Dendritic cell treated with granulocyte-macrophage colony-stimulating factor and Interleukin-4, amounts not matched to agents 40 ng/mL and 50 ng/mL, for 4 days (primary cell): ENCODE measurements at regions not wholly inside any gene's neighbourhood (a gene's known extent, or its start where the extent isn't known, plus 50 kb on each side); places are given as distances from the start of the nearest gene placed in this dataset.
"Not testable (repeated sequence)": the region's sequence is repeated elsewhere in the genome, so short reads cannot be mapped to it uniquely, and the experiment has no call there.

ENCODE experiments used
- H3K27ac Mint-ChIP-seq: one replicate; pipeline ENCODE4 v1.8.0; 2022; ENCODE audit warnings: mild to moderate bottlenecking, mixed read lengths
- H3K27me3 Mint-ChIP-seq: one replicate; pipeline ENCODE4 v1.8.0; 2022; ENCODE audit warnings: mild to moderate bottlenecking, mixed read lengths
- H3K36me3 Mint-ChIP-seq: one replicate; pipeline ENCODE4 v1.8.0; 2022; ENCODE audit warnings: low read depth, mixed read lengths
- H3K4me1 Mint-ChIP-seq: one replicate; pipeline ENCODE4 v1.8.0; 2022; ENCODE audit warnings: low read depth, mixed read lengths
- H3K4me3 Mint-ChIP-seq: one replicate; pipeline ENCODE4 v1.8.0; 2022; ENCODE audit warnings: mild to moderate bottlenecking, moderate library complexity, mixed read lengths
- H3K9me3 Mint-ChIP-seq: one replicate; pipeline ENCODE4 v1.8.0; 2022; ENCODE audit warnings: mixed read lengths
- intact Hi-C: fragments of 100-400 bp; cut with micrococcal nuclease; formaldehyde crosslinking; loops from one replicate; pipeline ENCODE4 v1.15.0; 2022

DNA sequence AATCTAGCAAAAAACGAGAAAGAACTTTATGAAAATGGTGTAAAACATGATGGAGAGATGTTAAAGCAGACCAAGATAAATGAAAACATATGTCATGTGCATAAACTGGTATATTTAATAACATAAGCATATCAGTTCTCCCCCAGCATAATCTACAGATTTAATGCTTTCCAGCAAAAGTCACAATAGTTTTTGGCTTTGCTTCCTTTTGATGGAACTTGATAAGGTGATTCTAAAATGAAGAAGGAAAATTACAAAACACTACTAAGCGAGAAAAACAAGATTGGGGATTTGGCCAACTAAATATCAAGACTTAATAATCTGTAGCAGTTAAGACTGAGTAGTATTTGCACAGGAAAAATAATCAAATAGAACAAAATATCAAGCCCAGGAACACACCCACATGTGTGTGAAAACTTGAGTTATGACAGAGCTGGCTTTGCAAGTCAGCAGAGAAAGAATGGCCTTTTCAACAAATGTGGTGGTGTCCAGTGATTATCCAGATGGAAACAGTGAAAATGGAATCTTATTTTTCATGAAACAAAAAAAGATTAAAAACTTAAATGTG is 83.7 kb upstream of the L3MBTL4 start:
- intact Hi-C loops: no loop called here
- no peak overlapping the region for H3K27ac Mint-ChIP-seq
- no peaks in the 10 kb centered on the region for H3K4me1 Mint-ChIP-seq
- H3K9me3 Mint-ChIP-seq: no peaks in the 10 kb centered on the region
- no peaks in the 10 kb centered on the region for H3K27me3 Mint-ChIP-seq
- H3K4me3 Mint-ChIP-seq: no peak overlapping the region
- H3K36me3 Mint-ChIP-seq: no peaks in the 10 kb centered on the region

GRCh38 chr18:6504605-6505497 is 90.1 kb upstream of the L3MBTL4 start:
- H3K4me1 Mint-ChIP-seq: no peaks in the 10 kb centered on the region
- no peaks in the 10 kb centered on the region for H3K36me3 Mint-ChIP-seq
- no peak overlapping the region for H3K4me3 Mint-ChIP-seq
- no peaks in the 10 kb centered on the region for H3K27me3 Mint-ChIP-seq
- intact Hi-C loops: no loop called here
- no peaks in the 10 kb centered on the region for H3K9me3 Mint-ChIP-seq
- H3K27ac Mint-ChIP-seq: no peak overlapping the region

GRCh38 chr18:6505498-6505875 is 90.8 kb upstream of the L3MBTL4 start:
- intact Hi-C loops: no loop called here
- Mint-ChIP-seq H3K36me3 (no peaks in the 10 kb centered on the region), H3K4me1 (no peaks in the 10 kb centered on the region), H3K4me3 (no peak overlapping the region), H3K27ac (no peak overlapping the region), H3K27me3 (no peaks in the 10 kb centered on the region), H3K9me3 (no peaks in the 10 kb centered on the region)

DNA sequence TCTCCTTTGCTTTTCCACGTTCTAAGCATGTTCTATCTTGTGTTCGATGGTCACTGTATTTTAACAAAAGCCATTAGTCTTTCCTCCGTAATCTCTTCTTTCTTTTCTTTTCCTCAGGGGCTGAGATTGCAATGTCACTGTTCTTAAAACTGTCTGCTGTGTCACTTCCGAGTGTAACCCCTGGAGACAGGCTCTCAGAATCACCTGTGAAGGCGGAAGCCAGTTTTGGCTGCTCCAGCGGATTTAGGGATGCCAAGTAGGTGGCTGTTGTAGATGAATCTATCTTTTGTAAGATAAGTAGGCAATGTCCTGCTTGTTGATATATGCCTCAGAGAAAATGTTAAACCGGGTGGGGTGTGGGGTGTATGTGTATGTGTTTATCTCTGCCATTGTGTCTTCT is 94.7 kb upstream of the L3MBTL4 start:
- H3K36me3 Mint-ChIP-seq: no peaks in the 10 kb centered on the region
- H3K27ac Mint-ChIP-seq: no peak overlapping the region
- no peaks in the 10 kb centered on the region for H3K9me3 Mint-ChIP-seq
- no peaks in the 10 kb centered on the region for H3K4me1 Mint-ChIP-seq
- intact Hi-C loops: no loop called here
- no peak overlapping the region for H3K4me3 Mint-ChIP-seq
- no peaks in the 10 kb centered on the region for H3K27me3 Mint-ChIP-seq

- no peak overlapping the region for H3K27ac Mint-ChIP-seq
- H3K4me3 Mint-ChIP-seq: no peak overlapping the region
- H3K36me3 Mint-ChIP-seq: no peaks in the 10 kb centered on the region
- H3K4me1 Mint-ChIP-seq: no peaks in the 10 kb centered on the region
- intact Hi-C loops: no loop called here
- no peaks in the 10 kb centered on the region for H3K9me3 Mint-ChIP-seq
- H3K27me3 Mint-ChIP-seq: no peaks in the 10 kb centered on the region
Measured at GRCh38 chr18:6509832-6510231, 95.1 kb upstream of the L3MBTL4 start.

DNA sequence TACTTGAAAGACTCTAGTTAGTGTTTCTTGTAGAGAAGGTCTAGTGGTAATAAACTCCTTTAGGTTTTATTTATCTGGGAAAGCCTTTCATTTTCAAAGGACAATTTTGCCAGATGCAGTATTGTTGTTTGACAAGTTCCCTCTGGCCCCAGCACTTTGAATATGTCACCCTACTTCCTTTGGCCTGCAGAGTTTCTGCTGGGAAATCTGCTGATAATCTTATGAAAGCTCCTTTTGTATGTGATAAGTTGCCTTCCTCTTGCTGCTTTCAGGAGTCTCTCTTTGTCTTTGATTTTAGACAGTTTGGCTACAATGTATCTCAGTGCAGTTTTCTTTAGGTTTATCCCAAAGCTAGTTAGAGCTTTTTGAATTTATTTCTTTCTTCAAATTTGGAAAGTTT is 106.2 kb upstream of the L3MBTL4 start:
- intact Hi-C loops: loop anchor here (2.0 to 5.0 kb wide), 3 partner anchors 642 to 919 kb away; no protein-coding TSS in a partner anchor
- H3K4me1 Mint-ChIP-seq: no peaks in the 10 kb centered on the region
- no peaks in the 10 kb centered on the region for H3K36me3 Mint-ChIP-seq
- H3K4me3 Mint-ChIP-seq: no peak overlapping the region
- no peaks in the 10 kb centered on the region for H3K9me3 Mint-ChIP-seq
- no peak overlapping the region for H3K27ac Mint-ChIP-seq
- H3K27me3 Mint-ChIP-seq: peaks cover 3% of the 10 kb centered on the region

DNA sequence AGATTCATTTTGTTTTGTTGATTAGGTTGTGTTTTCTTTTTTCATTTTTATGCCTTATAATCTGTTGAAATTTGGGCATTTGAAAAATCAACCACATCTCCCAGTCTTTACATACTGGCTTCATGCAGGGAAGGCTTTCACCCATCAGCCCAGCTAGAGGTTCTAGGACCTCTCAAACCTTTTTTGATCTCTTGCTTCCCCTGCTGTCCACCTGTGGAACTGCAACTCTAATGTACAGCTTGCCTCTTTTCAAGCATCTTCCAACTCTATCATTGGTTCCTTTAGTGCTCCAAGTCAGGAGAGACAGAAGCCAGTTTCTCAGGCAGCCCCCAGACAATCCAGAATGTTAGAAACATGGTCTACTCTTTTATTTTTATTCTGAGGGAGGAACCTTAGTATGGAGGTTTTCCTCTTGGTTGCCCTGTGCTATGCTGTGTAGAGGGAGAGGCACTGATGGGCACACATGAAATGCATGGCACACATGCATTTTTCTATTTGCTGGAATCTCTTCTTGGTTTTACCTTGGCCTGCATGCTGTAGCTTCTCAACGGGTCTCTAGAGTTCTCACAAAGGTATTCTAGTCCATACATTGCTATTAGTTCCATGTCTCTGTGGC is 107.2 kb upstream of the L3MBTL4 start:
- peaks cover 3% of the 10 kb centered on the region for H3K27me3 Mint-ChIP-seq
- intact Hi-C loops: loop anchor here (2.0 to 5.0 kb wide), 3 partner anchors 643 to 920 kb away; no protein-coding TSS in a partner anchor
- H3K4me3 Mint-ChIP-seq: no peak overlapping the region

GRCh38 chr18:6525604-6526003 is 110.9 kb upstream of the L3MBTL4 start:
- Mint-ChIP-seq H3K36me3 (no peaks in the 10 kb centered on the region), H3K27ac (no peak overlapping the region), H3K9me3 (no peaks in the 10 kb centered on the region), H3K4me1 (no peaks in the 10 kb centered on the region), H3K4me3 (no peak overlapping the region), H3K27me3 (peaks cover 2% of the 10 kb centered on the region)
- intact Hi-C loops: no loop called here

More for the DNA sequence above, 107.2 kb upstream of the L3MBTL4 start:
- no peak overlapping the region for H3K27ac Mint-ChIP-seq
- H3K4me1 Mint-ChIP-seq: no peaks in the 10 kb centered on the region
- no peaks in the 10 kb centered on the region for H3K36me3 Mint-ChIP-seq
- H3K9me3 Mint-ChIP-seq: no peaks in the 10 kb centered on the region

- intact Hi-C loops: no loop called here
- no peak overlapping the region for H3K27ac Mint-ChIP-seq
- H3K9me3 Mint-ChIP-seq: no peaks in the 10 kb centered on the region
- H3K4me3 Mint-ChIP-seq: no peak overlapping the region
- H3K27me3 Mint-ChIP-seq: no peaks in the 10 kb centered on the region
- no peaks in the 10 kb centered on the region for H3K36me3 Mint-ChIP-seq
- H3K4me1 Mint-ChIP-seq: no peaks in the 10 kb centered on the region
Measured at GRCh38 chr18:6537475-6537874, 122.8 kb upstream of the L3MBTL4 start.

GRCh38 chr18:6541131-6541679 is 126.5 kb upstream of the L3MBTL4 start:
- H3K4me1 Mint-ChIP-seq, H3K27ac Mint-ChIP-seq, H3K36me3 Mint-ChIP-seq, H3K4me3 Mint-ChIP-seq, H3K9me3 Mint-ChIP-seq, H3K27me3 Mint-ChIP-seq, intact Hi-C loops: not testable (repeated sequence)

DNA sequence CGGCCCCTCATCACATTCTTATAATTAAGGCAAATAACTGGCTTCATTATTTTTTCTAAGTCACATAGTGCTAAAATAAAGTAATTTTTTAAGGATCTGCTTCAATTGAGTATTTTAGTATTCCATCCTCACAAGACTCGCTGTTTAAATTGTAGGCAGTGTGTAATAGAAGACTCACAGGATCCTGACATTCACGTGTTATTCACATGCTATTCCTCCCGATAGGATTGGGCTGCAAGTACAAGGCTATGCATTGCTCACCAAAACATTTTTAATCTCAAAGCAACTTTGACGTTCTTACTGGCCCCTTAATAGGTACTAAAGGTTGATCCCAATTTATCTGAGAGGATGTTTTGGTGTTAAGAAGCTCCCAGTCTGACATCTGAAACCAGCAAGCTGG is 127.6 kb upstream of the L3MBTL4 start:
- Mint-ChIP-seq H3K27ac (no peak overlapping the region), H3K36me3 (no peaks in the 10 kb centered on the region), H3K9me3 (no peaks in the 10 kb centered on the region), H3K4me3 (no peak overlapping the region), H3K4me1 (no peaks in the 10 kb centered on the region), H3K27me3 (peaks cover 2% of the 10 kb centered on the region)
- intact Hi-C loops: no loop called here

- Mint-ChIP-seq H3K9me3 (no peaks in the 10 kb centered on the region), H3K4me3 (no peak overlapping the region), H3K36me3 (no peaks in the 10 kb centered on the region), H3K27ac (no peak overlapping the region), H3K4me1 (no peaks in the 10 kb centered on the region), H3K27me3 (peaks cover 2% of the 10 kb centered on the region)
- intact Hi-C loops: no loop called here
Measured at GRCh38 chr18:6543330-6543908, 128.7 kb upstream of the L3MBTL4 start.

DNA sequence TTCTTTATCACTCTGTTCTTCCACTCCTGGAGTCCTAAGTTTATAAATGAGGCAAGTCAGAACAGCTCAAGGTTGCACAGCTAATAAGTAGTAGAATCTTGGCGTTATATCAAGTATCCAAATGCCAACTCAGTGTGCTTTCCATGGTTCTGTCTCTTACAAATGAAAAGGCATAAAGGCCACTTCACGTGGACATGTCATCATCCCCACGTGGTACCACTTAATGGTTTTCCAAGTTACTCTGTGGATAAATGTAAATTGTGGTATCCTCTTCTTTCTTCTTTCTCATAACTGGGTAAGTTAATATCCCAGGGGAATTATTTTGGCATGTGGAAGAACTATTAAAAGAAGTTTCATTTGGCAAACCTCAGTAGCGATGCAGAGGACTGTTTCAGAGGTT is 131.5 kb upstream of the L3MBTL4 start:
- Mint-ChIP-seq H3K9me3 (no peaks in the 10 kb centered on the region), H3K4me1 (no peaks in the 10 kb centered on the region), H3K4me3 (no peak overlapping the region), H3K27ac (no peak overlapping the region), H3K27me3 (peaks cover 2% of the 10 kb centered on the region), H3K36me3 (no peaks in the 10 kb centered on the region)
- intact Hi-C loops: no loop called here

- H3K36me3 Mint-ChIP-seq: no peaks in the 10 kb centered on the region
- no peaks in the 10 kb centered on the region for H3K9me3 Mint-ChIP-seq
- no peaks in the 10 kb centered on the region for H3K4me1 Mint-ChIP-seq
- intact Hi-C loops: no loop called here
- H3K27me3 Mint-ChIP-seq: peaks cover 2% of the 10 kb centered on the region
- H3K4me3 Mint-ChIP-seq: no peak overlapping the region
- no peak overlapping the region for H3K27ac Mint-ChIP-seq
Measured at GRCh38 chr18:6547476-6547875, 132.8 kb upstream of the L3MBTL4 start.
